ENCODE measurements at regions not wholly inside any gene's neighbourhood (a gene's known extent, or its start where the extent isn't known, plus 50 kb on each side); places are given as distances from the start of the nearest gene placed in this dataset.

DNA sequence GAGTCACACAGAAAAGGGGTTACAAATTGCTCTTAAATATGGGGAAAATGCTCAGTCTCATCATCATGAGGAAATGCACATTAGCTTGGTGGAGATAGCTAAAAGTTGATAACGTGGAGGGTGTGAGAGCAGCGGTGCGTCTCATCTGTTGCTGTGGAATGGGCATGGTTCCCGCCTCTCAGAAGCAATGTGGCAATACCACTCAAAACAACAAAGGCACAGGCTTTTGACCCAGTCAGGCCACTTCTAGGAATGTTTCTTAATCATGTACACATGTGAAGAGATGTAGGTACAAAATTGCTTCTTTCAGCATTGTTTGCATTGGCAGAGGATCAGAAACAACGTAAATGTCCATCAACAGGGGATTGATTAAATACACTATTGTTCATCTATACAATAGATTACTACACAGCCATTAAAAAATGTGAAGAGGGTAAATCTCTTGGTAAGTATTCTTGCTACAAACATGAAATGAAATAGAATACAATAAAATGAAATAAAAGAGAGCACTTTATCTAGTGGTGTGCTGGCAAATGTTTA, 212.6 kb upstream of the MSX2 start:
- no peaks in the 10 kb centered on the region for H3K36me3 ChIP-seq (replicated peaks; ENCODE audit: insufficient read depth, low read depth)
- H3K9me3 ChIP-seq (ENCODE audit: low read depth), result no peaks in the 10 kb centered on the region
- no peak overlapping the region for H2AFZ ChIP-seq
- H3K4me1 ChIP-seq (ENCODE audit: insufficient read depth), result peaks cover 3% of the 10 kb centered on the region
- TF ChIP-seq, protein P1, sequence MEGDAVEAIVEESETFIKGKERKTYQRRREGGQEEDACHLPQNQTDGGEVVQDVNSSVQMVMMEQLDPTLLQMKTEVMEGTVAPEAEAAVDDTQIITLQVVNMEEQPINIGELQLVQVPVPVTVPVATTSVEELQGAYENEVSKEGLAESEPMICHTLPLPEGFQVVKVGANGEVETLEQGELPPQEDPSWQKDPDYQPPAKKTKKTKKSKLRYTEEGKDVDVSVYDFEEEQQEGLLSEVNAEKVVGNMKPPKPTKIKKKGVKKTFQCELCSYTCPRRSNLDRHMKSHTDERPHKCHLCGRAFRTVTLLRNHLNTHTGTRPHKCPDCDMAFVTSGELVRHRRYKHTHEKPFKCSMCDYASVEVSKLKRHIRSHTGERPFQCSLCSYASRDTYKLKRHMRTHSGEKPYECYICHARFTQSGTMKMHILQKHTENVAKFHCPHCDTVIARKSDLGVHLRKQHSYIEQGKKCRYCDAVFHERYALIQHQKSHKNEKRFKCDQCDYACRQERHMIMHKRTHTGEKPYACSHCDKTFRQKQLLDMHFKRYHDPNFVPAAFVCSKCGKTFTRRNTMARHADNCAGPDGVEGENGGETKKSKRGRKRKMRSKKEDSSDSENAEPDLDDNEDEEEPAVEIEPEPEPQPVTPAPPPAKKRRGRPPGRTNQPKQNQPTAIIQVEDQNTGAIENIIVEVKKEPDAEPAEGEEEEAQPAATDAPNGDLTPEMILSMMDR (IDR thresholded peaks at IDR 0.05; ENCODE audit: poor library complexity), result no peak
- TF ChIP-seq EZH2phosphoT487 (IDR thresholded peaks at IDR 0.05; ENCODE audit: low read depth, severe bottlenecking, unreplicated experiment) (no peak), EZH2 (IDR thresholded peaks at IDR 0.05; ENCODE audit: borderline replicate concordance) (no peak)
- H3K9me2 ChIP-seq (replicated peaks; ENCODE audit: insufficient read depth), result no peaks in the 10 kb centered on the region
- DNase-seq (ENCODE audit: low spot score), result no peak
- no peak overlapping the region for H3K27ac ChIP-seq
- H3K4me3 ChIP-seq, result no peak overlapping the region
- no peaks in the 10 kb centered on the region for H3K79me2 ChIP-seq
- no peaks in the 10 kb centered on the region for H3K27me3 ChIP-seq
- H4K20me1 ChIP-seq (ENCODE audit: insufficient read depth, poor library complexity, severe bottlenecking), result no peaks in the 10 kb centered on the region
- no peak overlapping the region for H3K4me2 ChIP-seq
- WGBS (ENCODE audit: low lambda C conversion rate, missing lambda C conversion rate), result 62% methylated on average over 5 of the region's 5 CpGs

DNA sequence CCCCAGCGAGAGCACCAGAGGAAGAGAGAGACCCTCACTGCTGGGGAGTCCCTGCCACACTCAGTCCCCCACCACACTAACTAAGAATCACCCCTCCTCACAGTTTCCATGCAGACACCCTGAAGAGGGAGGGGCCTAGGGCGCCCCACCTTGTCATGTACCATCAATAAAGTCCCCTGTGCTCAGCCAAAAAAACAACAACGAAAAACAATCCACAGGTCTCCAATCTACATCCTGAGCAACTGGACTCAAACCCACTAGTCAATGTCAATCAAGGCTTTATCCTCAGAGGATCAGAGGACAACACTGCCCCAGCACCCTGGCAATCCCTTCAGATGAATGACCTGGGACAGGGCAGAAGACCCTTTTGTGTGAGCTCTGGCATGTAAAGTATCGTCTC, 210.1 kb upstream of the MSX2 start:
- no peaks in the 10 kb centered on the region for H3K27me3 ChIP-seq
- no peaks in the 10 kb centered on the region for H3K4me1 ChIP-seq (ENCODE audit: insufficient read depth)
- H3K36me3 ChIP-seq (replicated peaks; ENCODE audit: insufficient read depth, low read depth), result no peaks in the 10 kb centered on the region
- H3K9me2 ChIP-seq (replicated peaks; ENCODE audit: insufficient read depth), result no peaks in the 10 kb centered on the region
- H4K20me1 ChIP-seq (ENCODE audit: insufficient read depth, poor library complexity, severe bottlenecking), result no peaks in the 10 kb centered on the region
- H3K79me2 ChIP-seq, result no peaks in the 10 kb centered on the region
- no peak overlapping the region for H2AFZ ChIP-seq
- no peaks in the 10 kb centered on the region for H3K9me3 ChIP-seq (ENCODE audit: low read depth)
- WGBS (ENCODE audit: low lambda C conversion rate, missing lambda C conversion rate), result 92% methylated on average over 4 of the region's 4 CpGs
- no peak overlapping the region for H3K27ac ChIP-seq
- H3K4me3 ChIP-seq, result no peak overlapping the region
- TF ChIP-seq EZH2phosphoT487 (IDR thresholded peaks at IDR 0.05; ENCODE audit: low read depth, severe bottlenecking, unreplicated experiment) (no peak), EZH2 (IDR thresholded peaks at IDR 0.05; ENCODE audit: borderline replicate concordance) (no peak)
- TF ChIP-seq, protein P1 (IDR thresholded peaks at IDR 0.05; ENCODE audit: poor library complexity), result no peak
- DNase-seq (ENCODE audit: low spot score), result no peak
- H3K4me2 ChIP-seq, result no peak overlapping the region

DNA sequence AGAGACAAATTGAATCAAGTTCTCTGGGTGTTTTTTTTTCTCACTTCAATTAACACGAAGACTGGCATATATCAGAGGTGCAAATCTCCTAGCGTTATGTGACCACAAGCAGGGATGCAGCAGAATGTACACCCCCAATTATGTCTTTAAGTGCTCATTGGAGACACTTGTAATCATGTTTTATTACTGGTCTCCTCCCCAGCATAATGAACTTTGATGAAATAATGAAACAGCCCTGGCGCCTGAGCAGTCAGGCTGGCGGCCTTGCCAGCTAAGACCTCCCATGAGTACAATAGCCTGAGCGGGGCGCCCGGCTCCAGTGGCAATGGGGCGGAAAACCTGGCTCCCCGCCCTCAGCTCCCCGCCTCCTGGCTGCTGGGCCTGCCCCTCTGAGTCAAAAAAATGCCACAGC, 209.4 kb upstream of the MSX2 start:
- DNase-seq (ENCODE audit: low spot score), result no peak
- H3K9me3 ChIP-seq (ENCODE audit: low read depth), result no peaks in the 10 kb centered on the region
- H3K27me3 ChIP-seq, result no peaks in the 10 kb centered on the region
- H3K4me2 ChIP-seq, result no peak overlapping the region
- WGBS (ENCODE audit: low lambda C conversion rate, missing lambda C conversion rate), result 79% methylated on average over 10 of the region's 10 CpGs
- H3K4me3 ChIP-seq, result no peak overlapping the region
- H3K4me1 ChIP-seq (ENCODE audit: insufficient read depth), result peaks cover 4% of the 10 kb centered on the region
- no peak overlapping the region for H3K27ac ChIP-seq
- no peaks in the 10 kb centered on the region for H3K79me2 ChIP-seq
- H3K9me2 ChIP-seq (replicated peaks; ENCODE audit: insufficient read depth), result no peaks in the 10 kb centered on the region
- no peaks in the 10 kb centered on the region for H3K36me3 ChIP-seq (replicated peaks; ENCODE audit: insufficient read depth, low read depth)
- H2AFZ ChIP-seq, result no peak overlapping the region
- no peaks in the 10 kb centered on the region for H4K20me1 ChIP-seq (ENCODE audit: insufficient read depth, poor library complexity, severe bottlenecking)
- TF ChIP-seq EZH2 (IDR thresholded peaks at IDR 0.05; ENCODE audit: borderline replicate concordance) (no peak), EZH2phosphoT487 (IDR thresholded peaks at IDR 0.05; ENCODE audit: low read depth, severe bottlenecking, unreplicated experiment) (no peak)
- TF ChIP-seq, protein P1 (IDR thresholded peaks at IDR 0.05; ENCODE audit: poor library complexity), result no peak

DNA sequence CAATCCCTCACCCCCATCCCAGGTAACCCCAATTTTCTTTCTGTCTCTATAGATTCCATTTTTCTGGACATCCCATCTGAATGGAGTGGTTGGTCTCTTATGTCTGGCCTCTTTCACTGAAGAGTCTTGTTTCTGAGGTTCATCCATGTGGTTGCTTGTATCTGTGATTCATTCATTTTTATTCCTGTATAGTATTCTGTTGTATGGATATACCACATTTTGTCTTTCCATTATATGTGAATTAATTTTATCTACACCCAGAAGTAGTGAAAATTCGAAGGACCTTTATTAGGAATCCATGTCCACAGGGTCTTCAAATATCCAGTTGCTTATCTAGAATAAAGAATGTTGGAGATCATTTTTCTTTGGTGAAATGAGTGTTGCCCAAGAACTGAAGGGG, 207.6 kb upstream of the MSX2 start:
- DNase-seq (ENCODE audit: low spot score), result no peak
- 97% methylated on average over 1 of the region's 1 CpG for WGBS (ENCODE audit: low lambda C conversion rate, missing lambda C conversion rate)
- Histone ChIP-seq H3K4me3 (no peak overlapping the region), H3K4me2 (no peak overlapping the region), H3K79me2 (no peaks in the 10 kb centered on the region), H3K9me3 (ENCODE audit: low read depth) (no peaks in the 10 kb centered on the region), H3K9me2 (replicated peaks; ENCODE audit: insufficient read depth) (no peaks in the 10 kb centered on the region), H3K4me1 (ENCODE audit: insufficient read depth) (peaks cover 15% of the 10 kb centered on the region), H4K20me1 (ENCODE audit: insufficient read depth, poor library complexity, severe bottlenecking) (no peaks in the 10 kb centered on the region), H3K27me3 (no peaks in the 10 kb centered on the region), H3K27ac (no peak overlapping the region), H3K36me3 (replicated peaks; ENCODE audit: insufficient read depth, low read depth) (no peaks in the 10 kb centered on the region), H2AFZ (no peak overlapping the region)
- TF ChIP-seq EZH2phosphoT487 (IDR thresholded peaks at IDR 0.05; ENCODE audit: low read depth, severe bottlenecking, unreplicated experiment) (no peak), EZH2 (IDR thresholded peaks at IDR 0.05; ENCODE audit: borderline replicate concordance) (no peak)
- TF ChIP-seq, protein P1 (IDR thresholded peaks at IDR 0.05; ENCODE audit: poor library complexity), result no peak
